AG04450 (cell line): ENCODE measurements at regions not wholly inside any gene's neighbourhood (a gene's known extent, or its start where the extent isn't known, plus 50 kb on each side); places are given as distances from the start of the nearest gene placed in this dataset.

Experiments
- CTCF ChIA-PET: fragments of 300-600, 350-600 bp; formaldehyde crosslinking; extraction: SDS; loops from one replicate; lab custom pipeline; 2022; ENCODE audit warnings: antibody characterized with exemption, inconsistent platforms; lab: Charles Lee
- POLR2A ChIA-PET: fragments of 350-600 bp; formaldehyde crosslinking; extraction: SDS; loops from one replicate; lab custom pipeline; 2021; ENCODE audit warnings: antibody characterized with exemption, inconsistent platforms; lab: Yijun Ruan, JAX
- DNase-seq: peaks from one replicate; pipeline ENCODE4 v3.0.0-alpha.2; 2011; ENCODE audit warnings: low read depth, low spot score
- H3K27ac ChIP-seq: one replicate; pipeline ENCODE4 v1.5.1; 2012; ENCODE audit warnings: low read depth, low read length, control low read depth
- H3K27me3 ChIP-seq: one replicate; pipeline ENCODE4 v1.6.0; 2012; ENCODE audit warnings: low read length; ENCODE audit not compliant: control insufficient read depth, insufficient read depth
- H3K4me3 ChIP-seq: 2 replicates; pipeline ENCODE4 v1.5.1; 2011; ENCODE audit warnings: mild to moderate bottlenecking, low read depth, low read length, control low read depth
- H3K9me3 ChIP-seq: 2 replicates; pipeline ENCODE4 v1.5.1; 2012; ENCODE audit warnings: low read length; ENCODE audit not compliant: control insufficient read depth, insufficient read depth
- TF ChIP-seq, protein P1 (sequence below): IDR thresholded peaks from 2 replicates; pipeline ENCODE4 v1.5.1; 2011; ENCODE audit warnings: low read depth, low read length, control low read depth, inconsistent platforms

DNA sequence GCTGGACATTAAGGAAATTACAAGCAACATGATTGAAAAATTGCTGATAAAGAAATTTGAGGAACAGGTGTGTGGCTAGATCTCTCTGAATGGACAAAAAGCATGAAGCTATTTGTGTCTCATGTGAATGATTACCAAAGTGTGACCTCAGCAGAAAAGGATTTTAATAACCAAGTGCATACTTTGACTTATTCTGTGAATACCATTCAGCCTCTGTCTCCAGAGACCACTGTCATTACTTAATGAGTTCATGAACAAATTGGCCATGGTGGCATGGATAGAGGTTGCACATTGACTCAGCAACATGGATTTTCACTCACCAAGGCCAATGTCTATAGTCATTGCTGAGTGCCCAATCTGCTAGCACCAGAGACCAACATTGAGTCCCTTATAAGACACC is 874.6 kb upstream of the POT1 start:
- H3K4me3 ChIP-seq: no peak overlapping the region
- POLR2A ChIA-PET: no interaction called here
- CTCF ChIA-PET: no interaction called here
- no peak overlapping the region for H3K27ac ChIP-seq
- DNase-seq: no peak
- peaks cover 13% of the 10 kb centered on the region; the same call in 1 of the 2 replicates for H3K9me3 ChIP-seq
- no peaks in the 10 kb centered on the region for H3K27me3 ChIP-seq
- TF ChIP-seq, protein P1, sequence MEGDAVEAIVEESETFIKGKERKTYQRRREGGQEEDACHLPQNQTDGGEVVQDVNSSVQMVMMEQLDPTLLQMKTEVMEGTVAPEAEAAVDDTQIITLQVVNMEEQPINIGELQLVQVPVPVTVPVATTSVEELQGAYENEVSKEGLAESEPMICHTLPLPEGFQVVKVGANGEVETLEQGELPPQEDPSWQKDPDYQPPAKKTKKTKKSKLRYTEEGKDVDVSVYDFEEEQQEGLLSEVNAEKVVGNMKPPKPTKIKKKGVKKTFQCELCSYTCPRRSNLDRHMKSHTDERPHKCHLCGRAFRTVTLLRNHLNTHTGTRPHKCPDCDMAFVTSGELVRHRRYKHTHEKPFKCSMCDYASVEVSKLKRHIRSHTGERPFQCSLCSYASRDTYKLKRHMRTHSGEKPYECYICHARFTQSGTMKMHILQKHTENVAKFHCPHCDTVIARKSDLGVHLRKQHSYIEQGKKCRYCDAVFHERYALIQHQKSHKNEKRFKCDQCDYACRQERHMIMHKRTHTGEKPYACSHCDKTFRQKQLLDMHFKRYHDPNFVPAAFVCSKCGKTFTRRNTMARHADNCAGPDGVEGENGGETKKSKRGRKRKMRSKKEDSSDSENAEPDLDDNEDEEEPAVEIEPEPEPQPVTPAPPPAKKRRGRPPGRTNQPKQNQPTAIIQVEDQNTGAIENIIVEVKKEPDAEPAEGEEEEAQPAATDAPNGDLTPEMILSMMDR: no peak

DNA sequence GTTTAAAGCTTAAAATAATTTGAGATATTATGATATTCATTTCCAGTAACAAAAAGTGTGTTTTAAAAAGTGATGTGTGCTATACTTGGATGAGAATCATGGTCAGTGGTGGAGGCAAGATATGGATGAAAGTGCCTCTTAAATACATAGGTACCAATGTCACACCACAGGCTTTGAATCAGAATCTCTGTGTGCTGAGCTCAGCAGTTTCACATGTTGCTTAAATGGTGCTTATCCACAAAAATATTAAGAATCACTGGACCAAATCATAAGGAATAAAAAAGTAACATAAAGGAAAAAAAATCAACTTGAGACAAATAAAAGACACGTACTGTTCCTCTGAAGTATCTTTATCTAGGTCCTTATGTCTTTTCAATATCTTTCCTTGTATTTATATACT is 850.5 kb upstream of the POT1 start:
- Histone ChIP-seq H3K9me3 (peaks cover 13% of the 10 kb centered on the region), H3K4me3 (no peak overlapping the region), H3K27me3 (no peaks in the 10 kb centered on the region), H3K27ac (no peak overlapping the region)
- CTCF ChIA-PET: no interaction called here
- no peak for DNase-seq
- POLR2A ChIA-PET: interaction anchor here (0.6 kb wide), 1 partner anchor 925 kb away, joined by 6 read pairs; no protein-coding TSS in a partner anchor
- TF ChIP-seq, protein P1: no peak

DNA sequence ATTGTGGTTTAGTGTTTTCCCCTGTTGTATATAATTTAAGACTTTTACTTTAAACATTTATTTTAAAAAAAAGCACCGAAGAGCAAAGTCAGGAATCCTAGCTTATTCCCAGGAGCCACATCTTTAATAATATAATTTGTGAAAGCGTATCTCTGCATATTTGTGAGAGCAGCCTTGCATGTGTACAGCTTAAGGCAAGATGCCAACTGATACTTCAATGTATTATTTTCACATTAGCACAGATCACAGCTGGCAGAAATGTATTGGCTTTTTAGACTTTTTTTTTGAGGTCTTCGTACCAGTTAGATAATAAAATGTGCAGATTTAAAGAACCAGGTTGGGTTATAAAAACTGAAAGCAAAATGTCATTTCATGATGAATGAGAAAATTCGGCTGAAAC is 845.7 kb upstream of the POT1 start:
- TF ChIP-seq, protein P1: no peak
- Histone ChIP-seq H3K9me3 (peaks cover 20% of the 10 kb centered on the region), H3K27me3 (no peaks in the 10 kb centered on the region), H3K4me3 (no peak overlapping the region), H3K27ac (no peak overlapping the region)
- CTCF ChIA-PET: no interaction called here
- no peak for DNase-seq
- POLR2A ChIA-PET: no interaction called here

DNA sequence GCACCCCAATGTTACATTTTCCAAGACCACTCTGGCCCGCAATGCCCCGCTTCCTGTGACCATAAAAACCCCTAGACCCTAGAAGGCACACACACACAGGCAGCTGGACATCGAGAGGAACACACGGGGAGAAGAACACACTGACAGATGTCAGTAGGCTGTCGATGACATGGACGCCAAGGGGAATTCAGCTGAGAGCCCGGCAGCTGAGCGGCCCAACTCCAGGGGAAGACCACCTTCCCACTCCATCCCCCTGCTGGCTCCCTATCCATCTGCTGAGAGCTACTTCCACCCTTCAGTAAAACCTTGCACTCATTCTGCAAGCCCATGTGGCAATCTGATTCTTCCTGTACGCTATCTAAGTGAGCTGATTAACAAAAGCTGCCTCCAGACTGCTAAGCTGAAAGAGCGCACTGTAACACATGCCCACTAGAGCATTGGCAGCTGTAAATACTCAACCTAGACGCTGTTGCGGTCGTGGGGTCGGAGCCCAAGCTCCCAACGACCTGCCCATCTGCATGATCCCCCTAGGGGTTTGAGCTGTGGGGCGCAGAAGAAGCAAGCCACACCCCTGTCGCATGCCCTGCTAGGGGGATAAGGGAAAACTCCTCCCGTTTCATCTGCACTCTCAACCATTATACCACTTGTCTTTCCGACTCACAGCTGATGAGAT is 843.6 kb upstream of the POT1 start:
- CTCF ChIA-PET: no interaction called here
- H3K9me3 ChIP-seq: peaks cover 22% of the 10 kb centered on the region
- no peak overlapping the region for H3K4me3 ChIP-seq
- no peak overlapping the region for H3K27ac ChIP-seq
- no peak for DNase-seq
- no peaks in the 10 kb centered on the region for H3K27me3 ChIP-seq
- POLR2A ChIA-PET: no interaction called here
- TF ChIP-seq, protein P1: no peak

DNA sequence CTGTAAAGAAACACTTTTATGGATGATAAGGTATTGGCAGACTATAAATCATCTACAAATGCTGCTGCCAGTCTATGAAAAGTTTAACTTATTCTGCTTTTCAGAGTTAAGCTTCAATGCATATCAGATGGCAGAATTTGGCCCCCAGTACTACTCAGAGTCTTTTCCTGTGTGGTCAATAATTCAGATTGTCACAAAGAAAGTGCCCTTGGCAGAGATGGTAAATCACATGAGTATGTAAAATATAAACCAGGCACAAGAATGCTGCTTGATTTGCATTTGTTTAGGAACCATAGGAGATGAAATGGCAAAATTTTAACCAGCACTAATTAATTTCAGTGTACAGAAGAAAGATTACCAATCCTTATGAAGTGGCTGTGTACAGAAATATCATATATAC is 818.3 kb upstream of the POT1 start:
- DNase-seq: no peak
- H3K9me3 ChIP-seq: peaks cover 4% of the 10 kb centered on the region

More for the DNA sequence above, 818.3 kb upstream of the POT1 start:
- CTCF ChIA-PET: interaction anchor here (0.6 kb wide), 1 partner anchor 89 kb away, joined by 5 read pairs; no protein-coding TSS in a partner anchor
- no peak overlapping the region for H3K27ac ChIP-seq
- no peaks in the 10 kb centered on the region for H3K27me3 ChIP-seq
- H3K4me3 ChIP-seq: no peak overlapping the region
- TF ChIP-seq, protein P1: no peak
- POLR2A ChIA-PET: no interaction called here
